HCT116 (cell line): ENCODE measurements at regions not wholly inside any gene's neighbourhood (a gene's known extent, or its start where the extent isn't known, plus 50 kb on each side); places are given as distances from the start of the nearest gene placed in this dataset.

Experiments
- ATAC-seq: fragments of 200-7000 bp; cut with Tn5 transposase; 2 replicates; pipeline ENCODE4 v1.9.1; 2020; ENCODE audit warnings: mild to moderate bottlenecking, moderate library complexity
- BruUV-seq: library from RNA; stranded (reverse); fragments of 400-500 nt; replicated peaks from 2 replicates; lab custom pipeline; 2021; lab: Mats Ljungman, UMichigan
- CTCF ChIA-PET: fragments of 300-600 bp; sonication (Branson Sonifier 250); formaldehyde crosslinking; loops from one replicate; lab custom pipeline; 2021; ENCODE audit warnings: antibody characterized with exemption; lab: Charles Lee
- POLR2A ChIA-PET: fragments of 300-600, 350-600 bp; sonication (Branson Sonifier 250); formaldehyde crosslinking; loops from one replicate; lab custom pipeline; 2021; ENCODE audit warnings: antibody characterized with exemption; lab: Charles Lee
- RAD21 ChIA-PET, 2 experiments: fragments of 300-600 bp; sonication (Branson Sonifier 250); formaldehyde crosslinking; loops; one replicate each; lab custom pipeline; 2023; ENCODE audit warnings: low total read pairs in 2 of 2; ENCODE audit not compliant: uncharacterized antibody in 2 of 2, unreplicated experiment in 2 of 2, low non-redundant PET in 1 of 2; lab: Charles Lee
- DNase-seq: peaks from one replicate; pipeline ENCODE4 v3.0.0-alpha.2; 2010; ENCODE audit warnings: low read depth, low spot score
- H2AFZ ChIP-seq: fragments of 200-600 bp; shearing (Covaris generic), sonication (generic); 2 replicates; pipeline ENCODE4 v1.6.1; 2017; ENCODE audit warnings: low read depth, mixed run types, mixed read lengths, antibody characterized with exemption, low read length; ENCODE audit not compliant: poor library complexity, severe bottlenecking
- H3K27ac ChIP-seq: 2 replicates; pipeline ENCODE4 v1.5.1; 2012; ENCODE audit warnings: low read depth, low read length
- H3K27me3 ChIP-seq: fragments of 200-600 bp; sonication (generic); 2 replicates; pipeline ENCODE4 v1.6.1; 2016; ENCODE audit warnings: mixed run types, low read length, mixed read lengths; ENCODE audit not compliant: insufficient read depth
- H3K36me3 ChIP-seq, 2 experiments: fragments of 200-500 bp in 1 of 2; fragments of 200-600 bp in 1 of 2; sonication (Bioruptor generic) in 1 of 2; sonication (generic) in 1 of 2; 2 replicates each; pipeline versions ENCODE4 v1.5.1 to v1.6.1; 2014 to 2016; ENCODE audit warnings: low read length in 2 of 2, inconsistent platforms in 1 of 2, mixed read lengths in 1 of 2, mixed run types in 1 of 2; ENCODE audit not compliant: insufficient read depth in 2 of 2, control insufficient read depth in 1 of 2
- H3K4me1 ChIP-seq, 2 experiments: fragments of 200-600 bp in 1 of 2; sonication (generic) in 1 of 2; 2 replicates each; pipeline versions ENCODE4 v1.5.1 to v1.6.1; 2012 to 2017; ENCODE audit warnings: low read length in 2 of 2, inconsistent platforms in 1 of 2, mild to moderate bottlenecking in 1 of 2, mixed read lengths in 1 of 2, mixed run types in 1 of 2, moderate library complexity in 1 of 2; ENCODE audit not compliant: insufficient read depth in 2 of 2, control insufficient read depth in 1 of 2
- H3K4me2 ChIP-seq: fragments of 200-600 bp; sonication (generic); 2 replicates; pipeline ENCODE4 v1.6.1; 2017; ENCODE audit warnings: mixed run types, low read length, mixed read lengths
- H3K4me3 ChIP-seq, 2 experiments: fragments of 200-600 bp in 1 of 2; sonication (generic) in 1 of 2; replicated peaks in 1 of 2; 2 replicates each; pipeline ENCODE4 v1.5.1; 2011 to 2016; ENCODE audit warnings: low read length in 2 of 2, control low read depth in 1 of 2, low read depth in 1 of 2, mild to moderate bottlenecking in 1 of 2, mixed read lengths in 1 of 2, mixed run types in 1 of 2
- H3K79me2 ChIP-seq: fragments of 200-600 bp; sonication (generic); 2 replicates; pipeline ENCODE4 v1.6.1; 2017; ENCODE audit warnings: mild to moderate bottlenecking, mixed run types, low read length, moderate library complexity, mixed read lengths; ENCODE audit not compliant: insufficient read depth
- H3K9ac ChIP-seq: fragments of 200-600 bp; sonication (generic); 2 replicates; pipeline ENCODE4 v1.6.1; 2016; ENCODE audit warnings: low read length, mixed read lengths
- H3K9me2 ChIP-seq: fragments of 200-600 bp; sonication (generic), shearing (Covaris generic); 2 replicates; pipeline ENCODE4 v1.6.1; 2017; ENCODE audit warnings: mixed run types, mild to moderate bottlenecking, moderate library complexity; ENCODE audit not compliant: insufficient read depth
- H3K9me3 ChIP-seq, 2 experiments: fragments of 200-500 bp in 1 of 2; fragments of 200-600 bp in 1 of 2; sonication (Bioruptor generic) in 1 of 2; sonication (generic) in 1 of 2; 2 replicates each; pipeline ENCODE4 v1.6.1; 2014 to 2017; ENCODE audit warnings: low read length in 2 of 2, mixed read lengths in 2 of 2, inconsistent platforms in 1 of 2, low read depth in 1 of 2, mild to moderate bottlenecking in 1 of 2, mixed run types in 1 of 2, moderate library complexity in 1 of 2; ENCODE audit not compliant: control insufficient read depth in 1 of 2, insufficient read depth in 1 of 2
- H4K20me1 ChIP-seq: fragments of 200-600 bp; sonication (generic), shearing (Covaris generic); 2 replicates; pipeline ENCODE4 v1.6.1; 2017; ENCODE audit warnings: mixed run types, mild to moderate bottlenecking, moderate library complexity; ENCODE audit not compliant: insufficient read depth
- CEBPB ChIP-seq: IDR thresholded peaks from 2 replicates; pipeline ENCODE4 v1.6.1; 2012; ENCODE audit warnings: low read depth
- CTCF ChIP-seq, 3 experiments: fragments of 200-600 bp in 1 of 3; sonication (generic) in 1 of 3; IDR thresholded peaks in 2 of 3; conservative IDR thresholded peaks in 1 of 3; 2 replicates each; pipeline ENCODE4 v1.5.1; 2012 to 2017; ENCODE audit warnings: low read depth in 2 of 3, low read length in 2 of 3, antibody characterized with exemption in 1 of 3, borderline replicate concordance in 1 of 3, control low read depth in 1 of 3, mild to moderate bottlenecking in 1 of 3, mixed read lengths in 1 of 3, mixed run types in 1 of 3, moderate library complexity in 1 of 3; ENCODE audit not compliant: insufficient read depth in 1 of 3
- ELF1 ChIP-seq: IDR thresholded peaks from 2 replicates; pipeline ENCODE4 v1.6.1; 2012; ENCODE audit warnings: low read depth, borderline replicate concordance
- EZH2 ChIP-seq: fragments of 200-600 bp; sonication (generic); IDR thresholded peaks from 2 replicates; pipeline ENCODE4 v1.6.1; 2017; ENCODE audit warnings: antibody characterized with exemption, mixed run types
- FOSL1 ChIP-seq: IDR thresholded peaks from 2 replicates; pipeline ENCODE4 v1.6.1; 2012; ENCODE audit warnings: low read depth
- MAX ChIP-seq: IDR thresholded peaks from 2 replicates; pipeline ENCODE4 v1.6.1; 2012
- POLR2AphosphoS5 ChIP-seq: IDR thresholded peaks from 2 replicates; pipeline ENCODE4 v1.6.1; 2011; ENCODE audit warnings: mild to moderate bottlenecking, low read depth, low read length, moderate library complexity
- REST ChIP-seq: IDR thresholded peaks from 2 replicates; pipeline ENCODE4 v1.6.1; 2012; ENCODE audit warnings: low read depth
- SP1 ChIP-seq: IDR thresholded peaks from 2 replicates; pipeline ENCODE4 v1.6.1; 2012; ENCODE audit warnings: low read depth
- TCF7L2 ChIP-seq: IDR thresholded peaks from 2 replicates; pipeline ENCODE4 v1.7.0; 2011; ENCODE audit warnings: borderline replicate concordance, inconsistent platforms; ENCODE audit not compliant: insufficient read depth, insufficient read length; ENCODE audit errors: extremely low read depth
- YY1 ChIP-seq: IDR thresholded peaks from 2 replicates; pipeline ENCODE4 v1.6.1; 2011; ENCODE audit warnings: low read length, low read depth, moderate library complexity, mild to moderate bottlenecking; ENCODE audit not compliant: insufficient replicate concordance; ENCODE audit errors: extremely low read depth
- ZFX ChIP-seq: fragments of 450-650 bp; IDR thresholded peaks from 2 replicates; pipeline ENCODE4 v1.6.1; 2017
- ZNF274 ChIP-seq: fragments of 200-500 bp; sonication (Bioruptor generic); IDR thresholded peaks from 2 replicates; pipeline ENCODE4 v1.6.1; 2014; ENCODE audit warnings: mild to moderate bottlenecking, low read depth, low read length, inconsistent platforms
- intact Hi-C: fragments of 100-400 bp; cut with micrococcal nuclease; formaldehyde crosslinking; loops from 2 replicates; pipeline ENCODE4 v1.10.0; 2022

GRCh38 chr6:105573556-105573955 lies 170.7 kb upstream of the PREP start:
- H4K20me1 ChIP-seq, result no peaks in the 10 kb centered on the region
- no peaks in the 10 kb centered on the region for H3K79me2 ChIP-seq
- H3K27ac ChIP-seq, result no peak overlapping the region
- H3K4me1 ChIP-seq, result no peaks in the 10 kb centered on the region
- no peak overlapping the region for H3K9ac ChIP-seq
- no peak for TF ChIP-seq MAX
- TF ChIP-seq YY1, result no peak
- no peak for TF ChIP-seq REST
- no peak for TF ChIP-seq FOSL1
- TF ChIP-seq, all 23 proteins: peak for 0
- ATAC-seq (no peak), DNase-seq (no peak)
- RAD21 ChIA-PET, result no interaction called here
- Histone ChIP-seq H3K36me3 (no peaks in the 10 kb centered on the region), H3K4me3 (no peak overlapping the region), H3K27me3 (no peaks in the 10 kb centered on the region), H3K9me2 (no peaks in the 10 kb centered on the region), H3K4me2 (no peak overlapping the region), H2AFZ (no peak overlapping the region), H3K9me3 (no peaks in the 10 kb centered on the region)
- CTCF ChIA-PET, result no interaction called here
- no TSS peak for BruUV-seq
- POLR2A ChIA-PET, result no interaction called here
- intact Hi-C loops, result no loop called here

- ChIA-PET CTCF (no interaction called here), POLR2A (no interaction called here), RAD21 (no interaction called here)
- Histone ChIP-seq H3K79me2 (no peaks in the 10 kb centered on the region), H3K9me2 (no peaks in the 10 kb centered on the region), H3K27ac (no peak overlapping the region), H3K4me3 (no peak overlapping the region), H3K9ac (no peak overlapping the region), H2AFZ (no peak overlapping the region), H3K36me3 (no peaks in the 10 kb centered on the region), H4K20me1 (no peaks in the 10 kb centered on the region), H3K27me3 (no peaks in the 10 kb centered on the region), H3K4me2 (no peak overlapping the region), H3K4me1 (no peaks in the 10 kb centered on the region), H3K9me3 (no peaks in the 10 kb centered on the region)
- DNase-seq, result no peak
- no peak for ATAC-seq
- no TSS peak for BruUV-seq
- intact Hi-C loops, result no loop called here
- TF ChIP-seq CEBPB (no peak), CTCF (IDR thresholded peaks at IDR 0.05 in 2 of 3, conservative IDR thresholded peaks at IDR 0.05 in 1 of 3; ENCODE audit: borderline replicate concordance in 1 of 3, insufficient read depth in 1 of 3, low read depth in 2 of 3, low read length in 2 of 3) (no peak), ZNF274 (no peak), YY1 (no peak), TCF7L2 (no peak), ZFX (no peak), FOSL1 (no peak), ELF1 (no peak), SP1 (no peak), EZH2 (no peak), POLR2AphosphoS5 (no peak)
Measured at GRCh38 chr6:105573138-105573537, 170.3 kb upstream of the PREP start.
